Osteocyte (in vitro differentiated cells): ENCODE measurements at regions not wholly inside any gene's neighbourhood (a gene's known extent, or its start where the extent isn't known, plus 50 kb on each side); places are given as distances from the start of the nearest gene placed in this dataset.

Experiments used
- DNase-seq: peaks from one replicate; pipeline ENCODE4 v3.0.0; 2021; ENCODE audit warnings: mixed read lengths; ENCODE audit not compliant: unreplicated experiment; ENCODE audit errors: extremely low spot score
- H3K27ac Mint-ChIP-seq: one replicate; pipeline ENCODE4 v1.8.0; 2021; ENCODE audit warnings: mild to moderate bottlenecking, mixed read lengths; ENCODE audit not compliant: unreplicated experiment
- H3K27me3 Mint-ChIP-seq: one replicate; pipeline ENCODE4 v1.8.0; 2021; ENCODE audit warnings: mixed read lengths; ENCODE audit not compliant: unreplicated experiment
- H3K36me3 Mint-ChIP-seq: one replicate; pipeline ENCODE4 v1.8.0; 2021; ENCODE audit warnings: mixed read lengths; ENCODE audit not compliant: unreplicated experiment
- H3K4me1 Mint-ChIP-seq: one replicate; pipeline ENCODE4 v1.8.0; 2021; ENCODE audit warnings: mixed read lengths; ENCODE audit not compliant: unreplicated experiment
- H3K4me3 Mint-ChIP-seq: one replicate; pipeline ENCODE4 v1.8.0; 2021; ENCODE audit warnings: mild to moderate bottlenecking, moderate library complexity, mixed read lengths; ENCODE audit not compliant: unreplicated experiment
- H3K9me3 Mint-ChIP-seq: one replicate; pipeline ENCODE4 v1.8.0; 2021; ENCODE audit warnings: mixed read lengths; ENCODE audit not compliant: unreplicated experiment
- TF ChIP-seq, protein P1 (sequence below): fragments of 200-600 bp; sonication (generic); IDR thresholded peaks from 2 replicates; pipeline ENCODE4 v1.5.0; 2021; ENCODE audit warnings: antibody characterized with exemption, mild to moderate bottlenecking, moderate library complexity

DNA sequence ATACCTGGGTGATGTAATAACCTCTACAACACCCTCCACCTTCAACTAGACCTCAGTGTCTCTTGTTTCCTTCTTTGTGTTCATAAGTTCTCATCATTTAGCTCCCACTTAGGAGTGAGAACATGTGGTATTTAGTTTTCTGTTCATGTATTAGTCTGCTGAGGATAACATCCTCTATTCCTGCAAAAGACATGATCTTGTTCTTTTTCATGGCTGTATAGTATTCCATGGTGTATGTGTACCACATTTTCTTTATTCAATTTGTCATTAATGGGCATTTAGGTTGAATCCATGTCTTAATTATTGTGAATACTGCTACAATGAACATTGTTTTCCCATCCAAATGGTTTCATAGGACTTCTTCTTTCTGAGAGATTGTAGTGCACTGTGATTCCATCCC, 135.7 kb downstream of the MBL2 start:
- H3K36me3 Mint-ChIP-seq, result no peaks in the 10 kb centered on the region
- TF ChIP-seq, protein P1, sequence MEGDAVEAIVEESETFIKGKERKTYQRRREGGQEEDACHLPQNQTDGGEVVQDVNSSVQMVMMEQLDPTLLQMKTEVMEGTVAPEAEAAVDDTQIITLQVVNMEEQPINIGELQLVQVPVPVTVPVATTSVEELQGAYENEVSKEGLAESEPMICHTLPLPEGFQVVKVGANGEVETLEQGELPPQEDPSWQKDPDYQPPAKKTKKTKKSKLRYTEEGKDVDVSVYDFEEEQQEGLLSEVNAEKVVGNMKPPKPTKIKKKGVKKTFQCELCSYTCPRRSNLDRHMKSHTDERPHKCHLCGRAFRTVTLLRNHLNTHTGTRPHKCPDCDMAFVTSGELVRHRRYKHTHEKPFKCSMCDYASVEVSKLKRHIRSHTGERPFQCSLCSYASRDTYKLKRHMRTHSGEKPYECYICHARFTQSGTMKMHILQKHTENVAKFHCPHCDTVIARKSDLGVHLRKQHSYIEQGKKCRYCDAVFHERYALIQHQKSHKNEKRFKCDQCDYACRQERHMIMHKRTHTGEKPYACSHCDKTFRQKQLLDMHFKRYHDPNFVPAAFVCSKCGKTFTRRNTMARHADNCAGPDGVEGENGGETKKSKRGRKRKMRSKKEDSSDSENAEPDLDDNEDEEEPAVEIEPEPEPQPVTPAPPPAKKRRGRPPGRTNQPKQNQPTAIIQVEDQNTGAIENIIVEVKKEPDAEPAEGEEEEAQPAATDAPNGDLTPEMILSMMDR, result no peak
- no peaks in the 10 kb centered on the region for H3K9me3 Mint-ChIP-seq
- no peak for DNase-seq
- H3K4me3 Mint-ChIP-seq, result no peak overlapping the region
- H3K27ac Mint-ChIP-seq, result no peak overlapping the region
- peaks cover 8% of the 10 kb centered on the region for H3K4me1 Mint-ChIP-seq
- H3K27me3 Mint-ChIP-seq, result no peaks in the 10 kb centered on the region

DNA sequence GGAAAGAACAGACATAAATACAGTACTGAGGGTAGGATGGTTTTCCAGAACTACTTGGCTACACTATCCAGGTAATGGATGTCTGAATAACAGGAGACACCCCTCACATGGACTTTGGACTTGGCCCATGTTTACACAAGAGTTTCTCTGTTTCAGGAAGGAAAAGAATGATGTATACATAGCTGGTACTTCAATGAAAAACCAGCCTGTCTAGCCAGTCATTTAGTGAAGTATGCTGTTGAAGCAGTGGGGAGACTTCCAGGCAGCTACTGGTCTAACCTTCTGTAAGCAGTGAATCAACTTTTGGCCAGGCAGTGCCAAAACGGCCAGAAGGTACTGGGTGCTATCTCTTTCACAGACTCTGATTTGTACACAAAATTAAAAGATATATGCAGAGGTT, 135.0 kb downstream of the MBL2 start:
- no peaks in the 10 kb centered on the region for H3K36me3 Mint-ChIP-seq
- no peak for DNase-seq
- TF ChIP-seq, protein P1, result no peak
- no peaks in the 10 kb centered on the region for H3K9me3 Mint-ChIP-seq
- no peaks in the 10 kb centered on the region for H3K27me3 Mint-ChIP-seq
- H3K4me3 Mint-ChIP-seq, result no peak overlapping the region
- peaks cover 5% of the 10 kb centered on the region for H3K4me1 Mint-ChIP-seq
- no peak overlapping the region for H3K27ac Mint-ChIP-seq

DNA sequence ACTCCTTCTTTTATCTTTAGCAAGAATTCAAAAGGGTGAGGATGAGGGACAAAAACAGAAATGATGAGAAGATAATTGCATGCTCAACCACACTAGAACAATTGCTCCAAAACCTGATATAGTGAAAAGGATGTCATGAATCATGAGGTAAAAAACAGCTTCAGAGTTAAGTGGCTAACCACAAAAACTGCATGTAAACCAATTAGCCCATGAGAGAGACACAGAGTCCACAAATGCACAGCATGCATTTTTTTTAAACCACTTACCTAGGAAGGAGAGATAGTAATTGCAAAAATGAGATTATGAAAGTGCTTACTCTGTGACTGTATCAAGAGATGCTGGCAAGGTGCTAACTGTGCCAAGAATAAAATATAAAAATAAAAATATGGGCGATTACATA, 132.9 kb downstream of the MBL2 start:
- no peaks in the 10 kb centered on the region for H3K9me3 Mint-ChIP-seq
- DNase-seq, result no peak
- H3K4me1 Mint-ChIP-seq, result peaks cover 1% of the 10 kb centered on the region
- H3K27ac Mint-ChIP-seq, result no peak overlapping the region
- H3K4me3 Mint-ChIP-seq, result no peak overlapping the region
- no peaks in the 10 kb centered on the region for H3K36me3 Mint-ChIP-seq
- TF ChIP-seq, protein P1, result no peak
- no peaks in the 10 kb centered on the region for H3K27me3 Mint-ChIP-seq

DNA sequence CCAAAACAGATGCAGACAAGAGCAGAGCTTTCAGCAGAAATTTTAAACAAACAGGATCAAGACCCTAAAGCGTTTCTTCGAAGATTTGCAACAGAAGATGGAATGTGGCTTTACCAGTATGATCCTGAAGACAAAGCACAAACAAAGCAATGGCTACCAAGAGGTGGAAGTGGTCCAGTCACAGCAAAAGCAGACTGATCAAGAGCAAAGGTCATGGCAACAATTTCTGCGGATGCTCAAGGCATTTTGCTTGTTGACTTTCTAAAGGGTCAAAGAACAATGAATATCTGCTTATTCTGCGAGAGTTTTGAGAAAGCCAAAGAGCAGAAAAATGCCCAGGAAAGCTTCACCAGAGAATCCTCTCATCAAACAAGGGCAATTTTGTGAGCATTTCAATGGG, 130.4 kb downstream of the MBL2 start:
- Mint-ChIP-seq H3K27ac (no peak overlapping the region), H3K36me3 (no peaks in the 10 kb centered on the region), H3K4me1 (peaks cover 1% of the 10 kb centered on the region), H3K27me3 (no peaks in the 10 kb centered on the region), H3K9me3 (no peaks in the 10 kb centered on the region), H3K4me3 (no peak overlapping the region)
- TF ChIP-seq, protein P1, result no peak
- DNase-seq, result no peak

DNA sequence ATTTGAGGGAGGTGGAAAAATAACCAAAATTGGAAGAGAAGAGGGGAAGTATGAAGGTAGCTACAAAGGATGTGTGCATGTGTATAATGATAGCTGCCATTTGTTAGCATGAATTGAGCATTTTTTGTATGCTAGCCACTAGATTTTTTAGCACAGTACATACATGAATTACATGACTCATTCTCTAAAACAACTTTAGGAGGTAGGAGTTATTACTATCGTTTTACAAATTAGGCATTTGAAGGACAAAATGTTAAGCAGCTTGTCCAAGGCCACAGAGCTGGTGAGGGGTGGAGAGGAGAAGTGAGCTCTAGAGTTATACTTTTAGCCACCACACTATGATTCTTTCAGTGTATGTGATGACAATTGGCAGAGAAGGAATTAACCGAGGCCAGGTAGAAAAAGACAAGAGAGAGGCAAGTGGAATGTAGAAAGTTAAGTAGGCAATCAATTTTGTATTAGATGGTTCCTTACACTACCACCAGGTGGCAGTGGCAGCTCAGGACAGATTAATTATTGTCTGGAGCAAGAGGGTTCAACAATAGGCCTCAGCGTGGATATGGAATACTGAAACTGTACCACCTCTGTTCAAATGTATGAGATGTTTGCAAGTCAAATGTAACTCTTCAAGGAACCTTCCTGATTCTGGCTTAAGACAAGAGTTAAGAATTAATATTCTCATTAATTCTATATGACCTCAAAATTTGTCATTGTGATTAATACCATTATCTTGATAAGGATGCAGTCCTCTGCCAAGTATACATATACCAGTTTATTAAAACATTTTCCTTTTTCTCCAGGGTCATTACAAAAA, 128.0 kb downstream of the MBL2 start:
- DNase-seq, result no peak
- Mint-ChIP-seq H3K27me3 (peaks cover 7% of the 10 kb centered on the region), H3K9me3 (no peaks in the 10 kb centered on the region), H3K36me3 (no peaks in the 10 kb centered on the region), H3K4me3 (no peak overlapping the region), H3K27ac (no peak overlapping the region), H3K4me1 (peaks cover 1% of the 10 kb centered on the region)
- TF ChIP-seq, protein P1, result peak; percentile 91
